Retinal pigment epithelial cell (primary cell): ENCODE measurements at regions not wholly inside any gene's neighbourhood (a gene's known extent, or its start where the extent isn't known, plus 50 kb on each side); places are given as distances from the start of the nearest gene placed in this dataset.

Experiments used
- DNase-seq: peaks from one replicate; pipeline ENCODE4 v3.0.0-alpha.2; 2010; ENCODE audit warnings: low read depth
- H3K4me3 ChIP-seq: 2 replicates; pipeline ENCODE4 v1.5.1; 2011; ENCODE audit warnings: mild to moderate bottlenecking, low read length, control low read depth, moderate library complexity
- TF ChIP-seq, protein P1 (sequence below): conservative IDR thresholded peaks from 2 replicates; pipeline ENCODE4 v1.5.1; 2011; ENCODE audit warnings: low read depth, low read length, control low read depth, inconsistent platforms

DNA sequence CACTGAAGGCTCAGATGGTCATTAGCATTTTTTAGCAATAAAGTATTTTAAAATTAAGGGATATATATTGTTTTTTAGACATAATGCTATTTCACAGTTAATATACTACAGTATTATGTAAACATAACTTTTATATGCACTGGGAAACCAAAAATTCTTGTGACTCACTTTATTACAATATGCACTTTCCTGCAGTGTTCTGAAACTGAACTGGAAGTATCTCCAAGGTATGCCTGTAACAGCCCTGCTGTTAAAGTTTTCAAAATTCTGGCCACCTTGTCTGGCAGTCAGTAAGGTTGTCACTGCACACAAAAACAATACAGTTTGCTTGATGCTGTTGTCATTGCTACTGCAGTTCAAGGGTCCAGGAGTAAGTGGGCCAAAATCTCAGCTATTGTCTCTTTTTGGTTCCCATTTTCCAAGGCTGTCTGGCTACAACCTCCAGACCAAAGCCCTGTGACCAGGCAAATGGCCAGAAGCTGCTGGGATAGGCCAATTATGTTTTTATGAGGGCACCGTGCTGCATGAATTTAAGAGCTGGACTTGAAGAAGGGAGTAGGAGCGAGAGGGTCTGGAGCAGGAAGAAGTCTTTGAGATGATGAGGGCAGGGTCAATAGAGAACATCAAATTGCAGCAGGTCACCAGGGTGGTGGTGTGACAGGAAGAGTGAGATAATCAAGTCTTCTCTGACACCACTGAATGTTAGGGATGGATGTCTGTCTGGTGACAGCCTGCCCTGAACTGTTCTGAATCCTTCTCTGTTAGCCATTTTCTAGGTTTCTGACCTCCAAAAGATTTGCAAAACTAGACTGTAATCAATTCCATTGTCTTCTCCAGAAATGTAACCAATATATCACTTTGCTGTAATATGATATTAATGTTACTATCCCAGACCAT is 82.3 kb upstream of the CACHD1 start:
- H3K4me3 ChIP-seq = no peak overlapping the region
- TF ChIP-seq, protein P1, sequence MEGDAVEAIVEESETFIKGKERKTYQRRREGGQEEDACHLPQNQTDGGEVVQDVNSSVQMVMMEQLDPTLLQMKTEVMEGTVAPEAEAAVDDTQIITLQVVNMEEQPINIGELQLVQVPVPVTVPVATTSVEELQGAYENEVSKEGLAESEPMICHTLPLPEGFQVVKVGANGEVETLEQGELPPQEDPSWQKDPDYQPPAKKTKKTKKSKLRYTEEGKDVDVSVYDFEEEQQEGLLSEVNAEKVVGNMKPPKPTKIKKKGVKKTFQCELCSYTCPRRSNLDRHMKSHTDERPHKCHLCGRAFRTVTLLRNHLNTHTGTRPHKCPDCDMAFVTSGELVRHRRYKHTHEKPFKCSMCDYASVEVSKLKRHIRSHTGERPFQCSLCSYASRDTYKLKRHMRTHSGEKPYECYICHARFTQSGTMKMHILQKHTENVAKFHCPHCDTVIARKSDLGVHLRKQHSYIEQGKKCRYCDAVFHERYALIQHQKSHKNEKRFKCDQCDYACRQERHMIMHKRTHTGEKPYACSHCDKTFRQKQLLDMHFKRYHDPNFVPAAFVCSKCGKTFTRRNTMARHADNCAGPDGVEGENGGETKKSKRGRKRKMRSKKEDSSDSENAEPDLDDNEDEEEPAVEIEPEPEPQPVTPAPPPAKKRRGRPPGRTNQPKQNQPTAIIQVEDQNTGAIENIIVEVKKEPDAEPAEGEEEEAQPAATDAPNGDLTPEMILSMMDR = no peak
- no peak for DNase-seq

DNA sequence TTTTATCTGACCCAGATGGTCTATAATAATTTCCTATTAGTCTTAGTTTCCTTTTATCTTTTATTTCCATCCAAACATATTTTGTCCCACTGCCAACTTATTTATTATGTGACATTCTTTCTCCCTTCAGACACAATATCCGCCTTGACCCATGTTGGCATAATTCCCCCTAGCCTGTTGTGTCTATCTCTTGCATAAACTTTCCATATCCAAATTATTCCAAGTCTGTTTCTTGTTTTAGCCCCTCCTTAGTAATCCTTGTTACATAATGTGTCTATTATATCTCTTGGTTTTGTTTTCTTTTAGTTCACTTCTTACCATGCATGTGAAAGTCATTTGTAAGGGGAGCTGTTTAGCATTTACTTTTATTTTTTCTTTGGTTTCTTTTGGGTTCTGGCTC is 81.6 kb upstream of the CACHD1 start:
- TF ChIP-seq, protein P1 = no peak
- DNase-seq = no peak
- H3K4me3 ChIP-seq = no peak overlapping the region

- H3K4me3 ChIP-seq = no peak overlapping the region
- TF ChIP-seq, protein P1 = no peak
- DNase-seq = peak; percentile 17
Observed at GRCh38 chr1:64392109-64392508, 77.8 kb upstream of the CACHD1 start.

- DNase-seq = no peak
- H3K4me3 ChIP-seq = no peak overlapping the region
- TF ChIP-seq, protein P1 = no peak
Observed at GRCh38 chr1:64393790-64394189, 76.1 kb upstream of the CACHD1 start.

- DNase-seq = no peak
- no peak overlapping the region for H3K4me3 ChIP-seq
- TF ChIP-seq, protein P1 = no peak
Observed at GRCh38 chr1:64396817-64397216, 73.1 kb upstream of the CACHD1 start.

DNA sequence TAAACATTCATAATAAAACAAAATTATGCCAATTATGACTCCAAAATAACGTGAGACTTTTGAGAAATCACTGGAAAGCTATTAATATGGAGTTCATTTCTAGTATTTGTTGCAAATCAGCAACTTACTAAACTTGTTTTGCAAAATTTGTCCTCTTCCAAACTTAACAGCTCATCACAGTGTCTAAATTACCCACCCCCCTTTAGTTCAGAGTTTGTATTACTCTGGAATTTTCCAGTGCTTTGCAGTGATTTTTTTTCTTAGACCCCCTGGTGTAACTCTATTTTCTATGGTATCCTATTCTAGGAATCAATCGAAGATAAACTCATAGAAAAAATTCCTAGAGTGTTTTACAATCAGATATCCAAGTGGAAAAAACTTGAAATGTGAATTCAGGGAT is 72.4 kb upstream of the CACHD1 start:
- no peak overlapping the region for H3K4me3 ChIP-seq
- DNase-seq = no peak
- TF ChIP-seq, protein P1 = no peak

GRCh38 chr1:64398936-64399335 is 71.0 kb upstream of the CACHD1 start:
- H3K4me3 ChIP-seq = no peak overlapping the region
- TF ChIP-seq, protein P1 = no peak
- DNase-seq = no peak
